ENCODE measurements at regions not wholly inside any gene's neighbourhood (a gene's known extent, or its start where the extent isn't known, plus 50 kb on each side); places are given as distances from the start of the nearest gene placed in this dataset.

DNA sequence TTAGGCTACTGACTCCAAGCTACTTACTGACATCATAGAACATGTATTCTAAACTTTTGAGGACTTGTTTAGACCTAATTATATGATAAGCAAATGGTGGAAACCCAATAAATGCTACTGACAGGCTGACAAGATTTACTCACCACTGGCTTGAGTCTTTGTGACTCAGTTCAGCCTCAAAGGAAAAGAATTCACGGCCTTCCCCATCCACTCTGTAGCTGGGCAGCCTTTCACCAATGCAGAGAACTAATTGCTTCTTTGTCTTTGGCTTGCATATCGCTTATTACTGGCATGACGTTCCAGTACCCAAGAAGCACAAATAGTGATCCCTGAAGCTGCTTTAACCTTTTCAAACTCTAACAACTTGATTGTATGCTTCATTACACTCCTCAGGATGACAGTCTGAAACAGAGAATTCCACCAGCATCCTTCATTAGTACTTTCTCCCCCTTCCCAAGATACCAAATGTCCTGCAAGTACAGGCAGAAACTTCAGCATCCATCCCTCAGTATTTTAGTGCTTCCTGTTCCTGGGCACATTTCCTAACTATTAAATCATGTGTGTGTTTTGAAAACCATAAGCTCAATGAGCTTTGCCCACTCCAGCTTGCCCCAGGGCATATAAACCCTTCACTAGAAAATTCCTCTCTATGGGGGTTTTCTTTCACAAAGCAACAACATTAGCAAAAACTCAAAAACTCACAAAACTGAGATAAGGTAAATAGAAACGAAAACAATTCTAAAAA, 298.1 kb upstream of the SLC7A11 start:
- in situ Hi-C loops (cut with HindIII; ENCODE audit: low sequenced_read_pairs) = no loop called here

DNA sequence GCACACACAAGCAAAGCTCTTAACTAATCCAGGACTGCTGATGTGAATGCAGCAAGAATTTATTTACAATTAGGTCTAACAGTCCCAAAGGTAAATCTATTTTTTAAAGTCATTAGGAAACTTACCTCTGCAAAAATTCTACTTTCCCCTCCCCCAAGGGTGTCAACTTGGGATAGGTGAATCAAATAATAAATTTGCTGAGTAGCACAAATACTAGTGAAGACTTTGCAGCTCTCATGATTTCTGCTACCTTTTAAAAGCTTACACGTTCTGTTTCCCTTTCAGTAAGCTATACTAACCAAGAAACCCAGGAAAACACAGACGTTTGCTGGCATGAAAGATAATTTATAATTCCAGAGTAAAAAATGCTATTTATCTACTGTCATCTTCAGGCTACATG, 296.6 kb upstream of the SLC7A11 start:
- in situ Hi-C loops (cut with HindIII; ENCODE audit: low sequenced_read_pairs) = no loop called here

GRCh38 chr4:138537731-138538490, 295.8 kb upstream of the SLC7A11 start:
- in situ Hi-C loops (cut with HindIII; ENCODE audit: low sequenced_read_pairs) = no loop called here

GRCh38 chr4:138535316-138535715, 293.2 kb upstream of the SLC7A11 start:
- in situ Hi-C loops (cut with HindIII; ENCODE audit: low sequenced_read_pairs) = no loop called here

GRCh38 chr4:138522366-138522765, 280.2 kb upstream of the SLC7A11 start:
- in situ Hi-C loops (cut with HindIII; ENCODE audit: low sequenced_read_pairs) = no loop called here

GRCh38 chr4:138521809-138522208, 279.7 kb upstream of the SLC7A11 start:
- in situ Hi-C loops (cut with HindIII; ENCODE audit: low sequenced_read_pairs) = no loop called here

DNA sequence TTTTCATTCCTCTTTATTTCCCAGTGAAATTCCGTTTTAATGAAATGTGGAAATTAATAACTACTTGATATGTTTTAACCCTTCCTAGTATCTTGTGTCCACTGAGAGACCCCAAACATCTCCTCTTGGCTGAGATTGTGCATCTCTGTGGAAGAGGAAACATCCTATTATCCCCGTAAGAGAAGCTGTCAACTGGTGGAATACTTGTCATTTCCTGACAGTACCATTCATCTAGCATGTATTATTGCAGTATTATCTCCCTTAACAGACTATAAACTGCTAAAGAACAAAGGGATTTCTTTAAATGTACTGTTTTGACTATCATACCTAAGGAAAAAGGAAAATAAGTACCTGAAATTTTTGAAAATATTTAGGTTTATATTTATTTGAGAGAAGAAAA, 277.3 kb upstream of the SLC7A11 start:
- in situ Hi-C loops (cut with HindIII; ENCODE audit: low sequenced_read_pairs) = no loop called here

DNA sequence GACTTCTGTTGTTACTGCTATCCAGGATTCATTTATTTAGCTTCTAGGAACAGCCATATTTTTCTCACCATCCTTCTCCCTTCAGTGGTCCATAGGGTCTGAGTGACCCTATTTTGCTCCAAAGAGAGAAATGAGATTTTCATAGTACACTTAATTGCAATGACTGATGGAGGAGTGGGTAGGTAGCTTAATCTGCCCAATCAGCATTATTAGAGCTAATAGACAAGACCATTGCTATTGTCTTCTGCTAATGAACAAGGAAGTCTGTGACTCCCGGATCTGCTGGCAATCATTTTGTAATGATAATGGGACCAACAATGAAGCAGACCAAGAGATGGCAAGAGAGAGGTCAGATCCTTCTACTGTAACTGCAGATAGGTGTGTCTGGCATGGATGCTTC, 271.4 kb upstream of the SLC7A11 start:
- in situ Hi-C loops (cut with HindIII; ENCODE audit: low sequenced_read_pairs) = no loop called here

GRCh38 chr4:138512756-138513155, 270.6 kb upstream of the SLC7A11 start:
- in situ Hi-C loops (cut with HindIII; ENCODE audit: low sequenced_read_pairs) = no loop called here

GRCh38 chr4:138510053-138510452, 267.9 kb upstream of the SLC7A11 start:
- in situ Hi-C loops (cut with HindIII; ENCODE audit: low sequenced_read_pairs) = no loop called here

DNA sequence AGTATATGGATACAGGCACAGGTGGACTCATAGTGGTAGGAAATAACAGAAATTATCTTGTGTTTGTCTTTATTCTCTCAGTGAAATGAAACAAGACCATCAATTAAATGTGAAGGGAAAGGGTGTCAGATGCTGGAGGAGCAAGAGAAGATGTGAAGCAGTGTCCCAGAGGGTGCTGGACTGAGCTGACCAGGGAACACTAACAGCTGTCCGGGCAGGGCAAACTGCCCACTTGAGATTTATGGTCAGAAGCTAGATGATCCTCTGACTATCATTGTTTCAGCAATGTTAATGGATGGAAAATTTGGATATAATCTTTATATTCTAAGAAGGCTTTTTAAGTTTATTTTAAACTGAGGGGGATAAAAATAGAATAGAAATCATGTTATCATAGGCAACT, 267.2 kb upstream of the SLC7A11 start:
- in situ Hi-C loops (cut with HindIII; ENCODE audit: low sequenced_read_pairs) = no loop called here

GRCh38 chr4:138507522-138507921, 265.4 kb upstream of the SLC7A11 start:
- in situ Hi-C loops (cut with HindIII; ENCODE audit: low sequenced_read_pairs) = no loop called here

DNA sequence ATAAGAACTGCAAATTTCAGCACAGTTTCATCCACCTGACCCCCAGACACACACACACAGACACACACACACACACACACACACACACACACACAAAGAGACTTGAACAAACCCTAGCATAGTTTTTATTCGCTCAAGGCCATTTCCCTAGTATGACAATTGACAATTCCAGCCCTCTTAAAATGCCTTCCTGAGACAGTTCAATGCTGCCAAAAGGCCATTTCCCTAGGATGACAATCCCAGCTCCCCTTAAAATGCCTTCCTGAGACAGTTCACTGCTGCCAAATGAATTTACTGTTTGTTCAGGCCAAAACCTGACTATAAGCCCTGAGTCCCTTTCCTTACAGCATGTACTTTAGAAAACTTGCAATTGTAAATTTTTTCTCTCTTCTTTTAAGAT, 259.5 kb upstream of the SLC7A11 start:
- in situ Hi-C loops (cut with HindIII; ENCODE audit: low sequenced_read_pairs) = no loop called here

GRCh38 chr4:138500869-138501268, 258.7 kb upstream of the SLC7A11 start:
- in situ Hi-C loops (cut with HindIII; ENCODE audit: low sequenced_read_pairs) = no loop called here

GRCh38 chr4:138499627-138500026, 257.5 kb upstream of the SLC7A11 start:
- in situ Hi-C loops (cut with HindIII; ENCODE audit: low sequenced_read_pairs) = no loop called here

DNA sequence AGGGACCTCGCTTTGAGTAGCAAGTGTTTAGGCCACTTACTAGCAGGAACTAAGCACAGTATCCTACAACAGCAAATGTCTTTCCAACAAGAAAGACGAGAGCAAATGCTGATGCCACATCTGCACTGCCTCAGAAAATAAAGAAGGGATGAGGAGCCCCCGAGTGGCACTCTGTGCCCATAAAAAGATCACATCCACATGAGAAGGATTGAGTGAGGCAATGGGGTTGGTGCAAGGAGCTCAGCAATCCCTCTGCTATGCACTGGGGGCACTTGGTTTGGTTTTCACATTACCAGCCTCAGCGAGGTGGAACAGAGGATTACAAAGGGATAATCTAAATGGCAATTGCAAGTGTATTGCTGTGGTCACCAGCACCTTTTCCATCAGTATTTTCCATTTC, 252.8 kb upstream of the SLC7A11 start:
- in situ Hi-C loops (cut with HindIII; ENCODE audit: low sequenced_read_pairs) = no loop called here

- in situ Hi-C loops (cut with HindIII; ENCODE audit: low sequenced_read_pairs) = no loop called here
Observed at GRCh38 chr4:138494116-138494515, 252.0 kb upstream of the SLC7A11 start.

DNA sequence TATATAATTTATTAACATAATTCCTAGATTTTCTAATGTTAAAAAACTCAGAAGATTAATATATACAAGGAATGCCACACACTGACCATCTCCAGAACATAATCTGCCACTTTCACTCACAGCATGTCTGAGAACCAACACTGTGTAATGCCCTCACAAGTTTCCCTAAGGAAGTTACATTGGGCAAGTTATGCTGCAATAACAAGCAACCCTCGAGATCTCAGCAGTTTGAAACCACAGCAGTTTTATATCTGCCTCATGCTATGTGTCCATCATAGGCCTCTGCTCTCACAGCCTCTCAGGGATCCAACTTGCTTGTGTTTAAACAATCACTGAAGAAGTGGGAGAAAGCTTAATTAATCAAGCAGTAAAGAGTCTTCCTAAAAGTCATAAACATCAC, 250.0 kb upstream of the SLC7A11 start:
- in situ Hi-C loops (cut with HindIII; ENCODE audit: low sequenced_read_pairs) = no loop called here

- in situ Hi-C loops (cut with HindIII; ENCODE audit: low sequenced_read_pairs) = no loop called here
Observed at GRCh38 chr4:138488533-138488932, 246.4 kb upstream of the SLC7A11 start.

- in situ Hi-C loops (cut with HindIII; ENCODE audit: low sequenced_read_pairs) = no loop called here
Observed at GRCh38 chr4:138487670-138488069, 245.5 kb upstream of the SLC7A11 start.

DNA sequence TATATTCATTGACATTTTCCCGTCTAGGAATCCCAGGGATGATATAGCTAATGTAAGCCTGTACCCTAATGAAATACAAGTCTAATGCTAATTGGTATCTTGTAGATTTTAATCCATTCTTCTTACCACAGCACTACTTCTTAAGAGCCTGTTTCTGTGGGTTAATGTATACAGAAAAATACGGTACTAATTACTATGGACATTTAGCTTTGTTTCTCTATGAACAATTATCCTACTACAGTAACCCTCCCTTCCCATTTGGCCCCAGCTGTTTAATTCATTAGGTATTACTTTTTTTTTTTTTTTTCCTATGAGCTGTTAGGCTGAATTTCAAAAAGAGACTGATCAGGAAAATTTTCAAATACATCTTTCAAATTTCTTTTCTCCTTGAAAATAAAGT, 245.1 kb upstream of the SLC7A11 start:
- in situ Hi-C loops (cut with HindIII; ENCODE audit: low sequenced_read_pairs) = no loop called here

- in situ Hi-C loops (cut with HindIII; ENCODE audit: low sequenced_read_pairs) = no loop called here
Observed at GRCh38 chr4:138485498-138485897, 243.3 kb upstream of the SLC7A11 start.

Data from DLD1 (cell line).